HCT116 (cell line): ENCODE measurements at regions not wholly inside any gene's neighbourhood (a gene's known extent, or its start where the extent isn't known, plus 50 kb on each side); places are given as distances from the start of the nearest gene placed in this dataset.

ENCODE experiments used
- ATAC-seq: fragments of 200-7000 bp; cut with Tn5 transposase; 2 replicates; pipeline ENCODE4 v1.9.1; 2020; ENCODE audit warnings: mild to moderate bottlenecking, moderate library complexity
- BruUV-seq: library from RNA; stranded (reverse); fragments of 400-500 nt; replicated peaks from 2 replicates; lab custom pipeline; 2021; lab: Mats Ljungman, UMichigan
- CTCF ChIA-PET: fragments of 300-600 bp; sonication (Branson Sonifier 250); formaldehyde crosslinking; loops from one replicate; lab custom pipeline; 2021; ENCODE audit warnings: antibody characterized with exemption; lab: Charles Lee
- POLR2A ChIA-PET: fragments of 300-600, 350-600 bp; sonication (Branson Sonifier 250); formaldehyde crosslinking; loops from one replicate; lab custom pipeline; 2021; ENCODE audit warnings: antibody characterized with exemption; lab: Charles Lee
- RAD21 ChIA-PET, 2 experiments: fragments of 300-600 bp; sonication (Branson Sonifier 250); formaldehyde crosslinking; loops; one replicate each; lab custom pipeline; 2023; ENCODE audit warnings: low total read pairs in 2 of 2; ENCODE audit not compliant: uncharacterized antibody in 2 of 2, unreplicated experiment in 2 of 2, low non-redundant PET in 1 of 2; lab: Charles Lee
- DNase-seq: peaks from one replicate; pipeline ENCODE4 v3.0.0-alpha.2; 2010; ENCODE audit warnings: low read depth, low spot score
- H2AFZ ChIP-seq: fragments of 200-600 bp; shearing (Covaris generic), sonication (generic); 2 replicates; pipeline ENCODE4 v1.6.1; 2017; ENCODE audit warnings: low read depth, mixed run types, mixed read lengths, antibody characterized with exemption, low read length; ENCODE audit not compliant: poor library complexity, severe bottlenecking
- H3K27ac ChIP-seq: 2 replicates; pipeline ENCODE4 v1.5.1; 2012; ENCODE audit warnings: low read depth, low read length
- H3K27me3 ChIP-seq: fragments of 200-600 bp; sonication (generic); 2 replicates; pipeline ENCODE4 v1.6.1; 2016; ENCODE audit warnings: mixed run types, low read length, mixed read lengths; ENCODE audit not compliant: insufficient read depth
- H3K36me3 ChIP-seq, 2 experiments: fragments of 200-500 bp in 1 of 2; fragments of 200-600 bp in 1 of 2; sonication (Bioruptor generic) in 1 of 2; sonication (generic) in 1 of 2; 2 replicates each; pipeline versions ENCODE4 v1.5.1 to v1.6.1; 2014 to 2016; ENCODE audit warnings: low read length in 2 of 2, inconsistent platforms in 1 of 2, mixed read lengths in 1 of 2, mixed run types in 1 of 2; ENCODE audit not compliant: insufficient read depth in 2 of 2, control insufficient read depth in 1 of 2
- H3K4me1 ChIP-seq, 2 experiments: fragments of 200-600 bp in 1 of 2; sonication (generic) in 1 of 2; 2 replicates each; pipeline versions ENCODE4 v1.5.1 to v1.6.1; 2012 to 2017; ENCODE audit warnings: low read length in 2 of 2, inconsistent platforms in 1 of 2, mild to moderate bottlenecking in 1 of 2, mixed read lengths in 1 of 2, mixed run types in 1 of 2, moderate library complexity in 1 of 2; ENCODE audit not compliant: insufficient read depth in 2 of 2, control insufficient read depth in 1 of 2
- H3K4me2 ChIP-seq: fragments of 200-600 bp; sonication (generic); 2 replicates; pipeline ENCODE4 v1.6.1; 2017; ENCODE audit warnings: mixed run types, low read length, mixed read lengths
- H3K4me3 ChIP-seq, 2 experiments: fragments of 200-600 bp in 1 of 2; sonication (generic) in 1 of 2; replicated peaks in 1 of 2; 2 replicates each; pipeline ENCODE4 v1.5.1; 2011 to 2016; ENCODE audit warnings: low read length in 2 of 2, control low read depth in 1 of 2, low read depth in 1 of 2, mild to moderate bottlenecking in 1 of 2, mixed read lengths in 1 of 2, mixed run types in 1 of 2
- H3K79me2 ChIP-seq: fragments of 200-600 bp; sonication (generic); 2 replicates; pipeline ENCODE4 v1.6.1; 2017; ENCODE audit warnings: mild to moderate bottlenecking, mixed run types, low read length, moderate library complexity, mixed read lengths; ENCODE audit not compliant: insufficient read depth
- H3K9ac ChIP-seq: fragments of 200-600 bp; sonication (generic); 2 replicates; pipeline ENCODE4 v1.6.1; 2016; ENCODE audit warnings: low read length, mixed read lengths
- H3K9me2 ChIP-seq: fragments of 200-600 bp; sonication (generic), shearing (Covaris generic); 2 replicates; pipeline ENCODE4 v1.6.1; 2017; ENCODE audit warnings: mixed run types, mild to moderate bottlenecking, moderate library complexity; ENCODE audit not compliant: insufficient read depth
- H3K9me3 ChIP-seq, 2 experiments: fragments of 200-500 bp in 1 of 2; fragments of 200-600 bp in 1 of 2; sonication (Bioruptor generic) in 1 of 2; sonication (generic) in 1 of 2; 2 replicates each; pipeline ENCODE4 v1.6.1; 2014 to 2017; ENCODE audit warnings: low read length in 2 of 2, mixed read lengths in 2 of 2, inconsistent platforms in 1 of 2, low read depth in 1 of 2, mild to moderate bottlenecking in 1 of 2, mixed run types in 1 of 2, moderate library complexity in 1 of 2; ENCODE audit not compliant: control insufficient read depth in 1 of 2, insufficient read depth in 1 of 2
- H4K20me1 ChIP-seq: fragments of 200-600 bp; sonication (generic), shearing (Covaris generic); 2 replicates; pipeline ENCODE4 v1.6.1; 2017; ENCODE audit warnings: mixed run types, mild to moderate bottlenecking, moderate library complexity; ENCODE audit not compliant: insufficient read depth
- CBX3 ChIP-seq: IDR thresholded peaks from 2 replicates; pipeline ENCODE4 v1.6.1; 2012; ENCODE audit warnings: low read depth
- CEBPB ChIP-seq: IDR thresholded peaks from 2 replicates; pipeline ENCODE4 v1.6.1; 2012; ENCODE audit warnings: low read depth
- EGR1 ChIP-seq: IDR thresholded peaks from 2 replicates; pipeline ENCODE4 v1.6.1; 2012; ENCODE audit warnings: low read depth
- ELF1 ChIP-seq: IDR thresholded peaks from 2 replicates; pipeline ENCODE4 v1.6.1; 2012; ENCODE audit warnings: low read depth, borderline replicate concordance
- EZH2 ChIP-seq: fragments of 200-600 bp; sonication (generic); IDR thresholded peaks from 2 replicates; pipeline ENCODE4 v1.6.1; 2017; ENCODE audit warnings: antibody characterized with exemption, mixed run types
- EZH2phosphoT487 ChIP-seq: fragments of 200-600 bp; IDR thresholded peaks from 2 replicates; pipeline ENCODE4 v1.6.1; 2018; ENCODE audit warnings: antibody characterized with exemption, borderline replicate concordance
- FOSL1 ChIP-seq: IDR thresholded peaks from 2 replicates; pipeline ENCODE4 v1.6.1; 2012; ENCODE audit warnings: low read depth
- JUND ChIP-seq: IDR thresholded peaks from 2 replicates; pipeline ENCODE4 v1.6.1; 2012
- POLR2A ChIP-seq: IDR thresholded peaks from 2 replicates; pipeline ENCODE4 v1.7.0; 2011; ENCODE audit warnings: borderline replicate concordance; ENCODE audit not compliant: insufficient read depth, insufficient read length; ENCODE audit errors: extremely low read depth
- RAD21 ChIP-seq: IDR thresholded peaks from 2 replicates; pipeline ENCODE4 v1.6.1; 2012; ENCODE audit warnings: low read depth, mild to moderate bottlenecking
- SIN3A ChIP-seq: IDR thresholded peaks from 2 replicates; pipeline ENCODE4 v1.6.1; 2012; ENCODE audit warnings: low read depth
- SP1 ChIP-seq: IDR thresholded peaks from 2 replicates; pipeline ENCODE4 v1.6.1; 2012; ENCODE audit warnings: low read depth
- YY1 ChIP-seq: IDR thresholded peaks from 2 replicates; pipeline ENCODE4 v1.6.1; 2011; ENCODE audit warnings: low read length, low read depth, moderate library complexity, mild to moderate bottlenecking; ENCODE audit not compliant: insufficient replicate concordance; ENCODE audit errors: extremely low read depth
- ZNF274 ChIP-seq: fragments of 200-500 bp; sonication (Bioruptor generic); IDR thresholded peaks from 2 replicates; pipeline ENCODE4 v1.6.1; 2014; ENCODE audit warnings: mild to moderate bottlenecking, low read depth, low read length, inconsistent platforms
- intact Hi-C: fragments of 100-400 bp; cut with micrococcal nuclease; formaldehyde crosslinking; loops from 2 replicates; pipeline ENCODE4 v1.10.0; 2022
- TF ChIP-seq, protein P1 (sequence below), 3 experiments: fragments of 200-600 bp in 1 of 3; sonication (generic) in 1 of 3; IDR thresholded peaks in 2 of 3; conservative IDR thresholded peaks in 1 of 3; 2 replicates each; pipeline ENCODE4 v1.5.1; 2012 to 2017; ENCODE audit warnings: low read depth in 2 of 3, low read length in 2 of 3, antibody characterized with exemption in 1 of 3, borderline replicate concordance in 1 of 3, control low read depth in 1 of 3, mild to moderate bottlenecking in 1 of 3, mixed read lengths in 1 of 3, mixed run types in 1 of 3, moderate library complexity in 1 of 3; ENCODE audit not compliant: insufficient read depth in 1 of 3
- TF ChIP-seq, protein P2 (sequence below): IDR thresholded peaks from 2 replicates; pipeline ENCODE4 v1.6.1; 2012
- TF ChIP-seq, protein P3 (sequence below): IDR thresholded peaks from 2 replicates; pipeline ENCODE4 v1.6.1; 2011; ENCODE audit warnings: mild to moderate bottlenecking, low read length, moderate library complexity; ENCODE audit not compliant: insufficient replicate concordance; ENCODE audit errors: extremely low read depth
- TF ChIP-seq, protein P4 (sequence below): IDR thresholded peaks from 2 replicates; pipeline ENCODE4 v1.6.1; 2012

DNA sequence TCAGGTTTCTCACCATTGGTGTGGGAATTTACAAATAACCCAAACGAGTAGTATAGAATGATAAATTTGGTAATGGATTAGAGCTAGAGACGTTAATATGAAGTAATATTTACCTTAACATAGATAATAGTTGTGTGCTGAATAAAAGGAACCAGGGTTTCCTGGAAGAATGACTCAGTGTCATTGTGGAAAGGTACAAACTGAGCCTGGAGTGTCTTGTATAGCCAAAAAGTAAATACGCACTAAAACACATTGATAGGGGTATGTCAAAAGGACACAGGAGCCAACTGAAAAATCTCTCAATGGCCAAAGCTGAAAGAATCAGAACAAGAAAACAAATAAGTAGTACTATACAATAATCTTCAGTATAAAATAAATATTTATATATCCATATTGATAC lies 363.5 kb downstream of the SLCO4C1 start:
- Histone ChIP-seq H3K4me2 (no peak overlapping the region), H3K4me3 (no peak overlapping the region), H3K9ac (no peak overlapping the region), H3K36me3 (no peaks in the 10 kb centered on the region), H3K9me2 (no peaks in the 10 kb centered on the region), H2AFZ (no peak overlapping the region)
- BruUV-seq: no TSS peak
- ChIA-PET POLR2A (no interaction called here), RAD21 (no interaction called here)
- TF ChIP-seq ELF1 (no peak), CBX3 (no peak), FOSL1 (no peak), CEBPB (no peak)
- TF ChIP-seq, protein P1, sequence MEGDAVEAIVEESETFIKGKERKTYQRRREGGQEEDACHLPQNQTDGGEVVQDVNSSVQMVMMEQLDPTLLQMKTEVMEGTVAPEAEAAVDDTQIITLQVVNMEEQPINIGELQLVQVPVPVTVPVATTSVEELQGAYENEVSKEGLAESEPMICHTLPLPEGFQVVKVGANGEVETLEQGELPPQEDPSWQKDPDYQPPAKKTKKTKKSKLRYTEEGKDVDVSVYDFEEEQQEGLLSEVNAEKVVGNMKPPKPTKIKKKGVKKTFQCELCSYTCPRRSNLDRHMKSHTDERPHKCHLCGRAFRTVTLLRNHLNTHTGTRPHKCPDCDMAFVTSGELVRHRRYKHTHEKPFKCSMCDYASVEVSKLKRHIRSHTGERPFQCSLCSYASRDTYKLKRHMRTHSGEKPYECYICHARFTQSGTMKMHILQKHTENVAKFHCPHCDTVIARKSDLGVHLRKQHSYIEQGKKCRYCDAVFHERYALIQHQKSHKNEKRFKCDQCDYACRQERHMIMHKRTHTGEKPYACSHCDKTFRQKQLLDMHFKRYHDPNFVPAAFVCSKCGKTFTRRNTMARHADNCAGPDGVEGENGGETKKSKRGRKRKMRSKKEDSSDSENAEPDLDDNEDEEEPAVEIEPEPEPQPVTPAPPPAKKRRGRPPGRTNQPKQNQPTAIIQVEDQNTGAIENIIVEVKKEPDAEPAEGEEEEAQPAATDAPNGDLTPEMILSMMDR (IDR thresholded peaks at IDR 0.05 in 2 of 3, conservative IDR thresholded peaks at IDR 0.05 in 1 of 3; ENCODE audit: borderline replicate concordance in 1 of 3, insufficient read depth in 1 of 3, low read depth in 2 of 3, low read length in 2 of 3): no peak
- TF ChIP-seq, all 23 proteins: peak for 0
- H3K9me3 ChIP-seq: no peaks in the 10 kb centered on the region
- H3K79me2 ChIP-seq: no peaks in the 10 kb centered on the region
- H3K4me1 ChIP-seq: no peaks in the 10 kb centered on the region
- DNase-seq: no peak
- ATAC-seq: no peak
- H4K20me1 ChIP-seq: no peaks in the 10 kb centered on the region
- CTCF ChIA-PET: no interaction called here
- intact Hi-C loops: no loop called here
- no peaks in the 10 kb centered on the region for H3K27me3 ChIP-seq
- H3K27ac ChIP-seq: no peak overlapping the region

DNA sequence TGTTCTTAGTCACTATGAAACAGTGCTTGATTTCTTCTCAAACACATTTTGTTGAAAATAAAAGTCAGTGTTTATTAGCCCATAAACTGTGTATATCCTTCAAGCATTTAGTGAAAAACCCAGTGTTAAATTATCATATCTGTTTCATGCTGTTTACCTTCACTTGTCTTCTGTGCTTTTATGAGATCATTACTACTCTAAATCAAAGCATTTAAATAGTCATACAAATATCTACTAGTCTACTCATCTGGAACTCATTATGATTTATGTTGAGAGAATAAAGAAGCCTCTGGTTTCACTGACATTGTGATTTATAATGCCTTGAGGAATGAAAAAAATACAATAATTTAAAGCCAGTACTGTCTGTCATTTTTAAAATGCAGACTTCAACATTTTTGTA lies 366.5 kb downstream of the SLCO4C1 start:
- no peak overlapping the region for H3K27ac ChIP-seq
- ChIA-PET CTCF (interaction anchor here (1.5 kb wide), 1 partner anchor 12 kb away, joined by 7 read pairs; no protein-coding TSS in a partner anchor), POLR2A (interaction anchor here (1.4 kb wide), 1 partner anchor 14 kb away, joined by 3 read pairs; no protein-coding TSS in a partner anchor), RAD21 (no interaction called here)
- H3K4me2 ChIP-seq: no peak overlapping the region
- H3K9me3 ChIP-seq: no peaks in the 10 kb centered on the region
- ATAC-seq: no peak
- H3K36me3 ChIP-seq: no peaks in the 10 kb centered on the region
- no peak overlapping the region for H3K9ac ChIP-seq
- no peak overlapping the region for H2AFZ ChIP-seq
- intact Hi-C loops: no loop called here
- H3K27me3 ChIP-seq: no peaks in the 10 kb centered on the region
- DNase-seq: no peak
- H4K20me1 ChIP-seq: no peaks in the 10 kb centered on the region
- H3K79me2 ChIP-seq: no peaks in the 10 kb centered on the region
- H3K4me1 ChIP-seq: no peaks in the 10 kb centered on the region
- no peaks in the 10 kb centered on the region for H3K9me2 ChIP-seq
- no TSS peak for BruUV-seq
- no peak overlapping the region for H3K4me3 ChIP-seq
- TF ChIP-seq POLR2A: no peak
- TF ChIP-seq EGR1: no peak
- no peak for TF ChIP-seq RAD21
- TF ChIP-seq YY1: no peak
- TF ChIP-seq SP1: no peak
- no peak for TF ChIP-seq SIN3A
- no peak for TF ChIP-seq EZH2phosphoT487
- TF ChIP-seq ZNF274: no peak
- TF ChIP-seq, protein P2, sequence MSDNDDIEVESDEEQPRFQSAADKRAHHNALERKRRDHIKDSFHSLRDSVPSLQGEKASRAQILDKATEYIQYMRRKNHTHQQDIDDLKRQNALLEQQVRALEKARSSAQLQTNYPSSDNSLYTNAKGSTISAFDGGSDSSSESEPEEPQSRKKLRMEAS: no peak
- TF ChIP-seq ELF1: no peak
- TF ChIP-seq, protein P3, sequence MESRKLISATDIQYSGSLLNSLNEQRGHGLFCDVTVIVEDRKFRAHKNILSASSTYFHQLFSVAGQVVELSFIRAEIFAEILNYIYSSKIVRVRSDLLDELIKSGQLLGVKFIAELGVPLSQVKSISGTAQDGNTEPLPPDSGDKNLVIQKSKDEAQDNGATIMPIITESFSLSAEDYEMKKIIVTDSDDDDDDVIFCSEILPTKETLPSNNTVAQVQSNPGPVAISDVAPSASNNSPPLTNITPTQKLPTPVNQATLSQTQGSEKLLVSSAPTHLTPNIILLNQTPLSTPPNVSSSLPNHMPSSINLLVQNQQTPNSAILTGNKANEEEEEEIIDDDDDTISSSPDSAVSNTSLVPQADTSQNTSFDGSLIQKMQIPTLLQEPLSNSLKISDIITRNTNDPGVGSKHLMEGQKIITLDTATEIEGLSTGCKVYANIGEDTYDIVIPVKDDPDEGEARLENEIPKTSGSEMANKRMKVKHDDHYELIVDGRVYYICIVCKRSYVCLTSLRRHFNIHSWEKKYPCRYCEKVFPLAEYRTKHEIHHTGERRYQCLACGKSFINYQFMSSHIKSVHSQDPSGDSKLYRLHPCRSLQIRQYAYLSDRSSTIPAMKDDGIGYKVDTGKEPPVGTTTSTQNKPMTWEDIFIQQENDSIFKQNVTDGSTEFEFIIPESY: no peak
- TF ChIP-seq, protein P4, sequence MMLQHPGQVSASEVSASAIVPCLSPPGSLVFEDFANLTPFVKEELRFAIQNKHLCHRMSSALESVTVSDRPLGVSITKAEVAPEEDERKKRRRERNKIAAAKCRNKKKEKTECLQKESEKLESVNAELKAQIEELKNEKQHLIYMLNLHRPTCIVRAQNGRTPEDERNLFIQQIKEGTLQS: no peak
- no peak for TF ChIP-seq EZH2
- no peak for TF ChIP-seq JUND
- TF ChIP-seq FOSL1: no peak
